ENCODE measurements at regions not wholly inside any gene's neighbourhood (a gene's known extent, or its start where the extent isn't known, plus 50 kb on each side); places are given as distances from the start of the nearest gene placed in this dataset.
A peak's percentile ranks its signal among the peaks of the same experiment; 100 is the strongest.

DNA sequence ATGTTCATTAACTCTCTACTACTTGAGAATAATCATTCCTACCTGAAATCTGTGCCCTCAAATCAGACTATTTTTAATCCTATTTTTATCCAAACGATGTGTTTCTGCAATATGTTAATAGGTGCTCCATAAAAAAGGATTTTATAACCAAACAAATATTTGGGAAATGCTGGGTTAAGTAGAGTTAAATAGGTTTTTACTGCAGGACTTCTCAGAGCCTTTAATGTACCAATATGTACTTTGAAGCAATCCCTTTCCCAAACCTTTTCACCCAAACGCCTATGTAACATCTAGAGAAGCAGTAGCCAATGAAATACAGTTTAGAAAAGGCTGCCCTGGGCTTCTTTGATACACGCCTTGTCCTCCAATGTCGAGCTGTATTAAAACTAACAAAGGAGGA is 182.5 kb downstream of the SP3 start:
- FAIRE-seq: no peak

- FAIRE-seq: no peak
Measured at GRCh38 chr2:173783382-173783781, 181.8 kb downstream of the SP3 start.

GRCh38 chr2:173785813-173786212 is 179.4 kb downstream of the SP3 start:
- FAIRE-seq: peak; percentile 12

DNA sequence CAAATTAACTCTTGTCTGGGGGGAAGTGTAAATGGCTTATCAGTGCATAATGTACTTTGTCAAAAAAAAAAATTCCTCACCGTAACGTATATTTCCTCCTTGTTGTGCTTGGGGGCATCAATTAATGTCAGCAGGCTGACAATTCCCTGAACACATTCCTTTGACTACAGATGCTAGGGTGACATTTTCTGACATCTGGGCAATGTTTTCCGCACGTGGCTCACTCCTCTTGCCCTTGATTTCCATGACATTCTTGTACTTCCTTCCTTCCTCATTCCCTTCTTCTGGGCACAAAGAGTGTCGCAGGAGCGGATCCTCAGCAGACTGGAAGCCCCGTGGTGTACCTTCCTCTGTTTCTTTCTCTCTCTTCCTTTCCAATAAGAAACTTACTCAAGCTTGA is 173.7 kb downstream of the SP3 start:
- FAIRE-seq: no peak

GRCh38 chr2:173792166-173792565 is 173.0 kb downstream of the SP3 start:
- no peak for FAIRE-seq

- peak; percentile 68 for FAIRE-seq
Measured at GRCh38 chr2:173792741-173793140, 172.4 kb downstream of the SP3 start.

DNA sequence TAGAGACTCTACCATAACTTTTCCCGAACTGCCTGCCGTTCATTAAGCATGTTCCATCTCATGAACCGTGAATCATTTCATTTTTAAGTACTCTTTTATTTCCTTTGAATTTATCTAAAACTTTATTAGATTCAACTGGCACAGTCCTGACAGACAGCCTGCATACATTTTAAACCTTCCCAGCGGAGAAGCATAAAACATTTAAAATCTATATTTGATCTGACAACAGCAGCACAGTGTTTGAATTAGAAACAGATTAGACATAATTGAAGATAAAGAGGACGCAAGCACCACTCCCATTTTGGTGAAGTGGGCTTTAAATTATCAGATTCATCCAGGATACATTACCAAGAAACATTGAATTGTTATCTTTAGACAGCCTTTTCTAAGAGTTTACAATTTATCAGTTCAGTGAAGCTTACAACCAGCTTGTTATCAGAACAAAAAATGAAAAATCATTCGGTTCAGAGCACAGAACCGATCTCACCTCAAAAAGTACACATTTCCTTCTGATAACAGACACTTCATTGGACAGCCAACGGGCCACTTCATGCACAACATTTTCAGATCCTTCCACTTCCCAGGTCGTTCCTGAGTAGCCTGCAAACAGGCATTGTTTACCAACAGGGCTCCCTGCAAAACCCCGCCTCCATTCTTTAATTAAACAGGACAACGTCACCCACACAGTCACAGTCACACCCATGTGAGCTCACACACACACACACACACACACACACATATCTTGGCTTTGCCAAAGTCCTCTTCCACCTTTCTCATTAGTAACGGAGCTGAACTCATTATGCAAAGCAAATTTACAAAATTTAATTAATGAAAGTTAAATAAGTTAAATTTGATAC is 171.2 kb downstream of the SP3 start:
- no peak for FAIRE-seq

DNA sequence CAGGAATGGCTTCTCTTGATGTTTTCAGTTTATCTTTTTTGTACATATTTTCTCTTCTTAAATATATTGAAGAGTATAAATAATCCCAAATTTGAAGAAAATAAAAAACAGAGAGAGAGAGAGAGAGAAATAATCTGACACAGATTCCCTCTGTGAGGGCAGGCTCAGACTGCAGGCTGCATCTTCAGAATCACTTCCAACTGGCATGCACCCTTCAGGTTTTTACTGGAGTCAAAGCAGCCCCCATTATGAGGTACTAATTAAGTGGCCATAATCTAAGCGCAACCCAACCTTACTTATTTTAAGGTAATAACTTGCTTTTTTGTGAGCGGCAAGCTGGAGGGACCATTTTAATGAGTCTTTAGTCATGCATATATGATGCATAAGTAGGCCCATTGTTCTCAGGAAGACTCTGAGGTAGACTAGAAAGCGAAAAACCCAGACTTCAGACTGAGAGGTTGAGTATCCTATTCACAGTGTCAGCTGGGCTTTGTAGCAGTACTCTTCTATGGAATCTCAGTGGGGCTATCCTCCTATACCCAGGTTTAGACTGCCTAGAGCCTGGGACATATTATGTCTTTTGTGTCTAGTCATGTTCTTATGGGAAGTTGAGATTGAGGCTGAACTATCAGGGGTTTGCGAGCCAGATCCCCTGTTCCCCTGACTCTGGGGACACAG is 167.4 kb downstream of the SP3 start:
- no peak for FAIRE-seq

DNA sequence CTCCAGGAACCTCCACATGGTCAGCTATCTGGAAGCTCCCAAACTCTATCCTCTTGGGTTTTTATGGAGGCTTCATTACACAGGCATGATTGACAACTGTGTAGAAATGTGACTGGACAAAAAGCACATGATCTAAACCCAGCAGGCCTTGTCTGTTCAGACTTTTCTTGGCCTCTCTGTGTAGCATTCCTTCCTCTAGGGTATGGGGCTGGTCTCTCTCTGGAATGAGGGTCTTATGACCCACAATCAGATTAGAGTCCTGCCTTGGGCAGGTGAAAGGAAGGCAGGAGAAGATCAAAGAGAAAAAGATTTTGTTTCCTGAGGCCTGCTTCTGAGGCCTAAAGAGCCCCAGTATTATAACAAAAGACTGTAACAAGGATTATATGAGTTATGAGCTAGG is 162.7 kb downstream of the SP3 start:
- no peak for FAIRE-seq

GRCh38 chr2:173803449-173803848 is 161.7 kb downstream of the SP3 start:
- FAIRE-seq: no peak

DNA sequence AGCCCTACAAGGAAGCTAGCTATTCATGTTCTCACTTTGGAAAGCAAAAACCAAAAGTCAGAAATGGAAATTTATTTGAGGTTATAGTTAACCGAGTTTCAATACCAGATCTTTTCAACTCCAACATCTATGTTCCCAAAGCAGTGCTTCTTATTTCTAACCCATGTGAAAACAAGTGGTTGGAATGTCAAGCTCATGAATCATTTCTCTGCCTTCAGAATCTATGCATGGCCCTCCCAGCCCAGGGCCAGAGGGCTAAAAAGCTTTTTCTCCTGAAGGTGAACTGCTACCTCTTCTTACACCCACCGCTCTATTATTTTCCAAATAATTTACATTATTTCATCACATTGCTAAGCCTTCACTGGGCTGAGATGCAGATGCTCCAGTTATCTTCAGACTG is 158.4 kb downstream of the SP3 start:
- no peak for FAIRE-seq

GRCh38 chr2:173808718-173809117 is 156.5 kb downstream of the SP3 start:
- FAIRE-seq: no peak

DNA sequence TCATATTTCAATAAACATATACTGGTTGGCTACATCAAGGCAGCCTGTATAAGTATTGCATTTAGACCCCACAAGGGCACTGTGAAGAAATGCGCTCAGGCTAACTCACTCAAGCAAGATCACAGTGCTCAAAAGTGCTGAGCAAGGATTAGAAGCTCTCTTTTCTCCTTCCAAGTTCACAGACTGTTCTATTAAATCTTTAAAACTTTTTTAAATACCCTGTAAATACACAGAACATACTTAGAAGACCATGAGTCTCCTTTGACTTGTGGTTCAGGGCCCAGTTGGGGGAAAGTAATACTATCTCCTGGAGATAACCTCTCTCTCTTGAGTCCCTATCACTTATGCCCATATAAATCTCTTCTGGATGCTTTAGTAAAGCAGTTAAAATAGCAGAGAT is 152.9 kb downstream of the SP3 start:
- FAIRE-seq: no peak

- FAIRE-seq: no peak
Measured at GRCh38 chr2:173814306-173814705, 150.9 kb downstream of the SP3 start.

DNA sequence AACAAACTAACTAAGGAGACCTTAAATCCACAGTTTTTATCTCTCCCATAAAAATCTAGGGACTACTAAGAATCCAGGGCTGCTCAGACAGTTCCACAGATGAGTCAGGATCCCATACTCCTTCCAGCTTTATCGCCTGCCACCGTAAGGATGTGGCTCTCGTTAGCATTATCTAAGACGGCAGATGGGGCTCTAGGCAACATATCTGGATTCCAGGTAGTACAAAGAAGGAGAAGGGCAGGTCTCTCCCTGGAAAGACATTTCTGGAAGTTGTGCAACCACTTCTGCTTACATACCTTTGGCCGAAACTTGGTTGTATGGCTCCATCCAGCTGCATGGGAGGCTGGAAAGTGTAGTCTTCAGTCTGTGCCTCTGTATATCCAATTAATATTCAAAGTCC is 149.4 kb downstream of the SP3 start:
- no peak for FAIRE-seq

GRCh38 chr2:173817582-173817981 is 147.6 kb downstream of the SP3 start:
- no peak for FAIRE-seq

- FAIRE-seq: no peak
Measured at GRCh38 chr2:173818285-173818684, 146.9 kb downstream of the SP3 start.

DNA sequence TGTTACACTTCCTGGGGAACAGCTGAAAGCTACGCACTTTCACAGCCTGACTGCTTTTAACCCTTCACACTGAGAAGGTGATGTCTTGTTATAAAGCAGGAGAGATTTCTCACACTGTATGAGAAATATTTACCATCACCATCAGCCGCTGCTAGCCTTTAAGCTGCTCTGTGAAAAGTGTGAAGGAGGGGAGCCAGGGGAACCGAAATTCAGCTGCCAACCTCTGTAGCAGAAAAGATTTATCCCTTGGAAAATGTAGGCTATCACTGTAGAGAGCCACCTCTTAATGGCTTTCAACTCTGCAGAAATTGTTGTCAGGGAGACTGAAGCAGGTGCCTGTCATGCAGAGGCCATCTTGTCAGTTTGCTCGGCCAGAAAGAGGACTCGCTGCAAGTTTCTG is 145.3 kb downstream of the SP3 start:
- FAIRE-seq: no peak

DNA sequence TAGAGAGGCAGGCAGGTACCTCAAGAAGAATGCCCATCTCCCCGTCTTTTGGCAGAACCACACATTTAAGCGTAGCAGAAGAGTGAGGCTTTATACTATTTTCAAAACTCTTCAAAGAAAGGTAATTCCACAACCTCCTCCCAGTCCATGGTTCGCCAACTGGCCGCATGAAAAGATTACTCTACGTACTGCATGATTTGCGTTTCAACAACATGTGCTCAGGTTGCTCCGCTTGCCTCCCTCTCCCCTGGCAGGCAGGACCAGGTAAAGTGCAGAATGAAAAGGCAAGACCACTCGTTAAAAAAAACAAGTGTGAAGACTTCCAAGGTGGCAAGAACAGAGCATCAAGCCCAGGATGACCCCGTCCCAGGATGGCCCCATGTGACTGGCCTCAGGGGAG is 143.7 kb downstream of the SP3 start:
- no peak for FAIRE-seq

GRCh38 chr2:173822889-173823542 is 142.2 kb downstream of the SP3 start:
- FAIRE-seq: no peak

GRCh38 chr2:173823543-173823939 is 141.6 kb downstream of the SP3 start:
- FAIRE-seq: no peak

DNA sequence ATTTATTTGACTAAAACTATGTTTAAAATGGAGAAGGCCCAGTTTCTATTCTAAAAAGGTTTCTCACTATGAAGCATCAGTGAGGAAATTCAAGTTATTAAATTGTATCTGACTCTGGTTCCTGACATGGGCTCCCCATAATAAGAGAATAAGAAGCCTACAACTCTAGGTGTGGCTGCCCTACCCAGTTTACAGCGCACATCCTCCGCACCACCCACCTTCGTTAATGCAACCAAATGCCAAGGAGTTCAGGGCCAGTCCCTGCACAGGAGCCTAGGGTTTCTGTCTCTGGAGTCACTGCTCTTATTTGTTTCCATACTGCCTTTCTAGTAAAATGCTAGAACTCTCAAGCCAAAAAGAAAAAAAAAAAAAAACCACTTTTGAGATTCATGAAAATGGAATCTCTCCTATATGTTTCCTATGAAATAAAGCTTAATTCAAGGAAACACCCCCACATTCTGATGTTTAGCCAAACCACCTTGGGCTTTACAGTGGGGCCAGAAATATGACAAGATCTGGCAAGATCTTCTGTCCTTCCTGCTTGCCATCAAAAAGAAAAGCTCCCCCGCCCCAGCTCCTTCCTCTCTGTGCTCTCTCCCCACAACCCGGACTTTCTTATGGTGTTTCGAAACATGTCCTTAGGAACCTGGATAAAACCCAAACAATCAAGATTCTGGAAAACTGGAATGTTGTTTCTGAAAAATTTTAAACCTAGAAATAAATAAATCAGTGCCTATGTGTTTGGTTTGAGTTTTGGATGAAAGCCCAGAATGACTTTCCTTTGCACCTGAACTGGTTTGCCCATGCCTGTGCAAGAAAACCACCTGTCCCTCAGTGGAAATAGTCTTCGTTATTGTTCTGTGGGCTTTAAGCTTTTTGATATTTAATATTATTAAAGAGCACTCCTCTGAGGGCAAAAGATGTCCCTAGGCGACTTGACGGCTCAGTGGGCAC is 136.7 kb downstream of the SP3 start:
- no peak for FAIRE-seq

DNA sequence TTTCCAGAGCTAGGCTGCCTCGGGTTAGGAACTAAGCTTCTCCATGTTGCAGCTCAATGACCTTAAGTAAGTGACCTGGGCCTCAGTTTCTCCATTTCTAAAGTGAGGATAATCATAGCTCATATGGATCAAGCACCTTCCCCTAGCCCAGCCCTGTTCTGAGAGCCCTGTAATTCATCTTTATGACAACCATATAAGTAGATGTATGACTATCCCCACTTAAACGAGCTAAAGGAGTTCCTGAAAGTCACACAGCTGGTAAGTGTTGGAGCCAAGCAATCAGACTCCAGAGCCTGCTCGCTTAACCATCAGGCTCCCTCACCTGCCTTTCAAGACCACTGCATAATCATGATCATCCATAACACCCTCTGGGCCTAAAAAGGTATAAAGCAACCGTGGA is 135.4 kb downstream of the SP3 start:
- FAIRE-seq: no peak
